ENCODE measurements at regions not wholly inside any gene's neighbourhood (a gene's known extent, or its start where the extent isn't known, plus 50 kb on each side); places are given as distances from the start of the nearest gene placed in this dataset.

DNA sequence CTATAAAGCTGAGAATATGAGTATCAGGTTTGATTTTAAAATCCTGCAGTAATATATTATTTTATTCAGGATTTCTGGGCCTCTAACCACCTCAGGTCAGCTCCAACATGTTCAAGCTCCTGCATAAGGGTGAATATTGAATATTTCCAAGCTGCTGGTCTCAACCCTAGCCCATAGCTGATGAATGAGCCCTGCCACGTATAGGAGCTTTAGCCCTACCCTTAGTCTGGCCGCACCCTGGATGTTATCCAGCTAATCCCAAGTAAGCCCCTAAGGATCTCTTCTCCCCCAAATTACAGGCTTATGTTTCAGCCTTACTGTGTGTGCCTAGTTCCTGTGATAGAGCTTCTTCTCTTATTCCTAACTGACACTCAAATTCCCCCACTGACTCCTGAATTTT, 240.6 kb downstream of the KCTD12 start:
- intact Hi-C loops (cut with DNase I): no loop called here
- H3K27me3 ChIP-seq: no peaks in the 10 kb centered on the region
- WGBS: 100% methylated on average over 2 of the region's 2 CpGs
- no peaks in the 10 kb centered on the region for H3K9me3 ChIP-seq
- peaks cover 0 to 19% (median 16%) of the 10 kb centered on the region in 4 donors for H3K4me1 ChIP-seq
- DNase-seq (ENCODE audit: extremely low spot score): no peak
- TF ChIP-seq, protein P1, sequence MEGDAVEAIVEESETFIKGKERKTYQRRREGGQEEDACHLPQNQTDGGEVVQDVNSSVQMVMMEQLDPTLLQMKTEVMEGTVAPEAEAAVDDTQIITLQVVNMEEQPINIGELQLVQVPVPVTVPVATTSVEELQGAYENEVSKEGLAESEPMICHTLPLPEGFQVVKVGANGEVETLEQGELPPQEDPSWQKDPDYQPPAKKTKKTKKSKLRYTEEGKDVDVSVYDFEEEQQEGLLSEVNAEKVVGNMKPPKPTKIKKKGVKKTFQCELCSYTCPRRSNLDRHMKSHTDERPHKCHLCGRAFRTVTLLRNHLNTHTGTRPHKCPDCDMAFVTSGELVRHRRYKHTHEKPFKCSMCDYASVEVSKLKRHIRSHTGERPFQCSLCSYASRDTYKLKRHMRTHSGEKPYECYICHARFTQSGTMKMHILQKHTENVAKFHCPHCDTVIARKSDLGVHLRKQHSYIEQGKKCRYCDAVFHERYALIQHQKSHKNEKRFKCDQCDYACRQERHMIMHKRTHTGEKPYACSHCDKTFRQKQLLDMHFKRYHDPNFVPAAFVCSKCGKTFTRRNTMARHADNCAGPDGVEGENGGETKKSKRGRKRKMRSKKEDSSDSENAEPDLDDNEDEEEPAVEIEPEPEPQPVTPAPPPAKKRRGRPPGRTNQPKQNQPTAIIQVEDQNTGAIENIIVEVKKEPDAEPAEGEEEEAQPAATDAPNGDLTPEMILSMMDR (IDR thresholded peaks at IDR 0.05): no peak
- TF ChIP-seq POLR2A (IDR thresholded peaks at IDR 0.05; ENCODE audit: low read depth) (no peak), POLR2AphosphoS5 (IDR thresholded peaks at IDR 0.05) (no peak), EP300 (IDR thresholded peaks at IDR 0.05) (no peak)
- no peak overlapping the region for H3K27ac ChIP-seq (replicated peaks in 1 of 4)
- no peak overlapping the region for H3K4me3 ChIP-seq
- H3K36me3 ChIP-seq: no peaks in the 10 kb centered on the region

DNA sequence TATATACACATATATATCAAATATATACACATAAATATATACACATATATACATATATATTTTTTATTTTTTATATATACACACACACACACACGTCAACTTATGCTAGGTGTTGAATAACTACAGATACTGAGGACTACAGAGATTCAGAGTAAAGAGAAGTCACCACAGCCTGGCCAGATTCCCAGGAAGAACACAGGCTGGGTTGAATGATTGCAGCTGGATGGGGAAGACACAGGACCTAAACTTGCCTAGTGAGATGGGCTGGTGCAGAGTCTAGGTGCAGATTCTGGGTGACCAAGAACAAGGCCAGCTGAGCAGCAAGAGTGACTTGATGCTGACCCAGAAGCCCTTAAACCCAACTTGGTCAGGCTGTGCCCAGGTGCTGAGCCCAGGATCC, 241.3 kb downstream of the KCTD12 start:
- no peak for DNase-seq (ENCODE audit: extremely low spot score)
- intact Hi-C loops (cut with DNase I): no loop called here
- no peaks in the 10 kb centered on the region for H3K9me3 ChIP-seq
- TF ChIP-seq POLR2AphosphoS5 (IDR thresholded peaks at IDR 0.05) (no peak), EP300 (IDR thresholded peaks at IDR 0.05) (no peak), POLR2A (IDR thresholded peaks at IDR 0.05; ENCODE audit: low read depth) (no peak)
- TF ChIP-seq, protein P1 (IDR thresholded peaks at IDR 0.05): no peak
- H3K36me3 ChIP-seq: no peaks in the 10 kb centered on the region
- no peak overlapping the region for H3K4me3 ChIP-seq
- H3K4me1 ChIP-seq: peaks cover 0 to 19% (median 16%) of the 10 kb centered on the region in 4 donors
- no peak overlapping the region for H3K27ac ChIP-seq (replicated peaks in 1 of 4)
- 0% methylated on average over 1 of the region's 1 CpG for WGBS
- H3K27me3 ChIP-seq: no peaks in the 10 kb centered on the region

DNA sequence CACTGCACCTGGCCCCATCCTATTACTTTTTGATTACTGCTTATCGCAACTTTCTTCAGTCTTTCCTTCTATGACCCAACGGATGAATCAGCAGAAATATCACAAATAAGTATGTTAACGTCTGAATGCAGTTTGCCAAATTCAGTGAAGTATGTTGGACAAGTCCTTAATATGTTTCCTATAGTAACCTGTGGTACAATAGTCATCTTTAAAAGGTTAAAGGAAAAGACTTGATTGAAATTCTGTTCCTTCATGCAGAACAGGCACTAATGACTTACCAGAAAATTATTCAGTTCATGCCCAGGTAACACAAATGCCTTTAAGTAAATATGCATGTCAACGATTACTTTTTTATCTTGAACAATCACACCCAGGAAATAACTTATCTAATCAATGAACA, 242.6 kb downstream of the KCTD12 start:
- Histone ChIP-seq H3K36me3 (no peaks in the 10 kb centered on the region), H3K4me3 (no peak overlapping the region), H3K9me3 (no peaks in the 10 kb centered on the region), H3K4me1 (peaks cover 0 to 23% (median 16%) of the 10 kb centered on the region in 4 donors), H3K27me3 (no peaks in the 10 kb centered on the region), H3K27ac (replicated peaks in 1 of 4) (no peak overlapping the region)
- WGBS: 89% methylated on average over 4 of the region's 4 CpGs
- DNase-seq (ENCODE audit: extremely low spot score): no peak
- TF ChIP-seq EP300 (IDR thresholded peaks at IDR 0.05) (no peak), POLR2A (IDR thresholded peaks at IDR 0.05; ENCODE audit: low read depth) (no peak), POLR2AphosphoS5 (IDR thresholded peaks at IDR 0.05) (no peak)
- intact Hi-C loops (cut with DNase I): no loop called here

DNA sequence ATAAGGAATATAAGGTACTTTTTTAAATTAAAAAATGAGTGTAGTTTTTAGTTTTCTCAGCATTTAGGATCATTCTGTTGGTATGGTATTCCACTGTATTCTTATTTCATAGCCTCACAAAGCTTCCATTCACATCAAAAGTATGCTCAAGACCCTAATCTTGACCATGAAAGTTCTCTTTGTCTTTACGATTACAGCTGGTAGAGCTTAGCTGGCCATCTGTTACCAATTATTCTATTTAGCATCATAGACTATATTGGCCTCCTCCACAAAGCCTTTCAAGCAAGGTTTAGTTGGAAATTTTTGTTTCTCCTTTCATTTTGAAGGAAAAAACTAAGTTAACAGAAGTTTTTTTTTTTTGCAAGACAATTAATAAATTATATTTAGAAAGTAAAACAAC, 245.1 kb downstream of the KCTD12 start:
- WGBS: 67% methylated on average over 1 of the region's 1 CpG
- H3K27ac ChIP-seq (replicated peaks in 1 of 4): peak overlapping the region in 2 of 4 donors; percentile 25 to 61
- intact Hi-C loops (cut with DNase I): no loop called here

DNA sequence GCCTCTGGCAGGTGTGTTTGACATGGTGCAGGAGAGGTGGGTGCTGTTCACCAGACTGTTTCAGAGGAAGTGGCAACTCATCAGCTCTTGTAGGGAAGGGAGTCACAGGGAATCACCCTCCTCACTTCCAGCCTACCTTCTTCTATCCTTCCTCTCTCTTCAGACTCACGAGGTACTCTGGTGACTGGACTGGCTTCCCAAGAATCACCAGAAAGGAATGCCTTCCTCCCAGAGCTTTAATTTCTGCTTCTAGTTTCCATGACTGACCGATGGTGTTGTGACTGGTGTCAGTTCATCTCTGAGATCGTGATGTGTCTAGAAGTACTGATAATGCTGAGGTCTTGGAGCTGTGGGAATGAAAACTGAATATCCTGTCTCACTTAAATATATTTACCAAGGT, 247.3 kb downstream of the KCTD12 start:
- Histone ChIP-seq H3K27ac (replicated peaks in 1 of 4) (peak overlapping the region; percentile 26 to 57 (median 41)), H3K4me3 (no peak overlapping the region), H3K9me3 (no peaks in the 10 kb centered on the region), H3K36me3 (no peaks in the 10 kb centered on the region), H3K4me1 (peaks cover 8 to 52% (median 46%) of the 10 kb centered on the region in 4 donors), H3K27me3 (no peaks in the 10 kb centered on the region)
- 59% methylated on average over 3 of the region's 3 CpGs for WGBS
- TF ChIP-seq POLR2A (IDR thresholded peaks at IDR 0.05; ENCODE audit: low read depth) (no peak), POLR2AphosphoS5 (IDR thresholded peaks at IDR 0.05) (no peak), EP300 (IDR thresholded peaks at IDR 0.05) (no peak)
- TF ChIP-seq, protein P1 (IDR thresholded peaks at IDR 0.05): no peak
- no peak for DNase-seq (ENCODE audit: extremely low spot score)
- intact Hi-C loops (cut with DNase I): no loop called here

More for the DNA sequence above, 245.1 kb downstream of the KCTD12 start:
- Histone ChIP-seq H3K4me1 (peaks cover 8 to 42% (median 38%) of the 10 kb centered on the region in 4 donors), H3K36me3 (no peaks in the 10 kb centered on the region), H3K27me3 (no peaks in the 10 kb centered on the region), H3K4me3 (no peak overlapping the region), H3K9me3 (no peaks in the 10 kb centered on the region)
- TF ChIP-seq POLR2AphosphoS5 (IDR thresholded peaks at IDR 0.05) (no peak), POLR2A (IDR thresholded peaks at IDR 0.05; ENCODE audit: low read depth) (no peak), EP300 (IDR thresholded peaks at IDR 0.05) (no peak)
- TF ChIP-seq, protein P1 (IDR thresholded peaks at IDR 0.05): no peak
- no peak for DNase-seq (ENCODE audit: extremely low spot score)
